Activated gamma-delta T cell (primary cell): ENCODE measurements at regions not wholly inside any gene's neighbourhood (a gene's known extent, or its start where the extent isn't known, plus 50 kb on each side); places are given as distances from the start of the nearest gene placed in this dataset.
A peak's percentile ranks its signal among the peaks of the same experiment; 100 is the strongest.
"Not testable (repeated sequence)": the region's sequence is repeated elsewhere in the genome, so short reads cannot be mapped to it uniquely, and the experiment has no call there.

Experiments used
- DNase-seq: peaks from one replicate; lab custom pipeline; 2025; lab: John Stamatoyannopoulos, UW

DNA sequence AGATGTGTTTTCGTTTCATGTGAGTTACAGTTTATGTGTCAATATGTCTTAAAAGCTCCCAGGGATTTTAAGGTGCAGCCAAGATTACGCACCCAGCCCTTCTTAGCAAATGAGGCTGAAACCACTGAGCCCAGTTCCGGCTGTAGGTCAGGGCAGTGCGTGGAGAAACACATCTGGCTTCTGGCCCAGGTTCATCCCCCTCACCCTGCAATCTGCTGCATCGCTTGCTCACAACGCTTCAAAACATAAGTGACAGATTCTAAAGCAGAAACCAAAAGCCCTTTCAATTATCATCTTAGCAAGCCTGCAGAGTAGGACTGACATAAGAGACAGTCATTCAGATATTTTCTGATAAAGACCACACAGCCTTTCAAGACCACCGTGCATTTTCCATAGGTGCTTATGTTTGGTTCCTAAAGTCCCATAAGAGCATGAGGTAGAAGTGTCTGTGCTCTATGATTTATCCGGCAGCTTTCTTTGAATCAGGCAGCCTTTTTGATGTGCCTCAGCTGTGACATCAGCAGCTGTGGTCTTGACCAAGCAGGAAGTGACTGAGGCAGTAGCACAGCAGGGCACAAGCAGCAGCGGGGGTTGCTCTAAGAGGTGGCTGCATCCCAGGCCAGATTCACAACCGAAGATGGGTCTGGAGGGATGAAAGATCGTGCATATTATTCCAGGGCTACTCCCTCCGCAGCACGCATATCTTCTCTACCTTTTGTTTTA lies 72.1 kb upstream of the LYZL2 start:
- no peak for DNase-seq

DNA sequence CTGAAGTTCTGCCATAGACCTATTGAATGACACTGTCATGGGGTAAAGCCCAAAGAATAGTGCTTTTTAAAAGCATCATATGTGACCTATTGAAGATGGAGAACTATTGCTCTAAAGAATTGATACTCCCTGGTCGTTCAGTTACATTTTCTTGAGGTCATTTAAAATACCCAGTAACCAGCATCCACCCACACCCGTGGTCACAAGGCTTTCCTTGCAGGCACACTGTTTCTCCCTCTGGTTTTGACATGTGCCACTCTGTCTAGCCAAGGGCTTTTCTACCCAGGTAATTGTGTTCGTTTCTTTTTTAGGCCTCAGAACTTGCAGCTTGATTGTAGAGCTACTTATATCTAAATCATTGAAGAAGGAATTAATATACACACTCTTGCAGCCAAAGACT lies 68.3 kb upstream of the LYZL2 start:
- DNase-seq: no peak

DNA sequence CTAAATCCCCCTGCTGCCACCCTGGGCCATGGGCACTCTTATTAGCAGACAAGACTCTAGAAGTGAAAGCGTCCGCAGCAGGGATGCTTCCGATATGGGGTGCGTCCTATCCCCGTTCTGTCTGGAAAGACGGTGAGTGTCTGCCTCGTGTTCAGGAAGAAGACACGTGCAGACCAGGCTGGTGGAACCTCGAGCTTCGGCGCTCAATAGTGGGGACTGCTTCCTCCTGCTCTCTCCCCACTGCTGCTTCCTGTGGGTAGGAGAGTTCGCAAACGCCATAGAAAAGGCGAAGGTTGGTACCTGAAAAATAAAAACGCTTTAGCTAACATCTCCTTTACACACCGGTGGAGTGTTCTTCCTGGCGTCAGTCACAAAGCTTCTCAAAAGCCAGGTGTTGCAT lies 67.7 kb upstream of the LYZL2 start:
- not testable (repeated sequence) for DNase-seq

DNA sequence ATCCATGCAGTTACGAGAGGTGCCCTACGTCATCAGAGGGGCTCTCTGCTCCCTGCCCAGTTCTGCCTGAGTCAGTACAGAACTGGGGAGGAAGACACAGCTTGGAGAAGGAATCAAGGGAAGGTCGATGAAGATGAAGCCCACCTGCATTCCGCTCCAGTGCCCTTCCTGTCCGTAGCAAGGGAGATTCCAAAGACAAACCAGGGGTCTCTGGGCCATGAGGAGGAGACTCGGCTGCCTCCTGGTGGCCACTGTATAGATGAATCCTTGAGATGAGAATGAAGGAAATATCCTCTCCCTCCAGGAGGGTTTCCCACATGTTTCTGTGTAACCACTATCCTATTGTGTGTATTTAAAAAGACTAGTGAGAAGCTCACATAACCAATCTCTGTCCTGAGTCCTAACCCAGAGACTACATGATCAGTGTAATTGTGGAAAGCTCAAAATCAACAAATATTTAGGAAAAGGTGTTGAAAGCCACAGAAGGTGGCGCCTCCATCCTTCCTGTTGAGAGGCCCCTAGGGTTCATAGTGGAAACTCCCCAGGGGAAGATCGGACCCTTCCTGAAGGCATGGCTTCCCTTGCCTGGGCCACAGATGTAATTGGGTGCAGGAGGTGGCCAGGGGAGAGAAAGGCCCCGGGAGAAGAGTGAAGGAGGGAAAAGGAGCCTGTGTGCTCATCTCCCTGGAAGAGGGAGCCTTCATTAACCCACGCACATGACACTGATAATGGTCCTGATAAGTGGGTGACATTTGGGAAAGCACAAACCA lies 67.0 kb upstream of the LYZL2 start:
- DNase-seq: not testable (repeated sequence)

DNA sequence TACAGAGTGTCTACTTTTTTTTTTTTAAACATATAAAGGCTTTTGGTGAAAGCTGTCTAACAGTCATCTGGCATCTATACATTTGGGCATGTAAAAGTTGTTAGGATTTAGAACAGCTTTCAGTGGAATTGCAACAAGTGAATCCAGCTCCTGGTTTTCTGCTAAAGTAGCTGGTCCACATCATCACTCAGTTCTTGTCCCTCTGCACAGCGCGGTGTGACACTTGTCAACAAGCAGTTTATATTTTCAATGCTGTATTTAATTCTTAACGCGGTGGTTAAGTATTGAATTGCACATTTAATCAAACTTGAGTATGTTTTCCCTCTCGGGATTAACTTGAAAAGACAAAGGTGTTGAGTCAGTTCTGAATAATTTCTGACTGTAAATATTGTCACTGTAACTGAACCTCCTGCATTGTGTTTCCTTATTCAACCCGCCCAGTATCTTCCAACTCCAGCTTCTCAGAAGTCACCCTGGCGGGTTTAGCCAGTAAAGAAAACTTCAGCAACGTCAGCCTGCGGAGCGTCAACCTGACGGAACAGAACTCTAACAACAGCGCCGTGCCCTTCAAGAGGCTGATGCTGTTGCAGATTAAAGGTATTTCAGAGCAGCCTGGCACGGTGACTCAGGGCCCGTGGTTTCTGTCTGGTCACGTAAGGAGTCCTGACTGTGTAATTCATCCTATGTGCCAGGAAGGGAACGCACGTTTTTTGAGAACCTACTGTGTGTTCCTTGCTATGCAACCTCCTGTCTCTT lies 66.1 kb upstream of the LYZL2 start:
- not testable (repeated sequence) for DNase-seq

DNA sequence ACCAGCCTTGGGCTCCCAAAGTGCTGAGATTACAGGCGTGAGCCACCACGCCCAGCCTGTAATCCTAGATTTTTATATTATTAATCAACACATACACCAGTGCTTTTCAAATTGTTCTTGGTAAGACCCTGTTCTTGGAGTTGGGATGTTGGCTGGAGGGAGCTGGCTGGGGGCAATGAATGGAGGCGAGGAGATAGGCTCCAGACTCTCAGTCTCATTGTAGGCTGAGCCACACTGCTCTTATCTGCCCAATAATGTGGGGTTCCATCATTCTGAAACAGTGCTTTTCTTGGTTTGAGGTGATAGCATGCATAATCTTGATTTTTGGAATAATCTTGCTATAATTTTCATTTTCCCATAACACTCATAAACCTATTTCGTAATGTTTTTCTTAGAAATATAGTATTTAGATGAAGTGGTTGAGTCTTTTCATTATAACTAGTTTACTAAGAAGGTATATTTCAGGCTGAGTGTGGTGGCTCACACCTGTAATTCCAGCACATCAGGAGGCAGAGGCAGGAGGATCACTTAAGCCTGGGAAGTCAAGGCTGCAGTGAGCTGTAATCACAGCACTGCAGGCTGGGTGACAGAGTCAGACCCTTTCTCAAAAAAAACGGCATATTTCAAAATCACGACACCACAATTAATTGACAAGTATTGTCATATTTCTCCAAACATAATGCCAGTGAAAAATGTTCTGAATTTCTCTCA lies 65.1 kb upstream of the LYZL2 start:
- DNase-seq: no peak

DNA sequence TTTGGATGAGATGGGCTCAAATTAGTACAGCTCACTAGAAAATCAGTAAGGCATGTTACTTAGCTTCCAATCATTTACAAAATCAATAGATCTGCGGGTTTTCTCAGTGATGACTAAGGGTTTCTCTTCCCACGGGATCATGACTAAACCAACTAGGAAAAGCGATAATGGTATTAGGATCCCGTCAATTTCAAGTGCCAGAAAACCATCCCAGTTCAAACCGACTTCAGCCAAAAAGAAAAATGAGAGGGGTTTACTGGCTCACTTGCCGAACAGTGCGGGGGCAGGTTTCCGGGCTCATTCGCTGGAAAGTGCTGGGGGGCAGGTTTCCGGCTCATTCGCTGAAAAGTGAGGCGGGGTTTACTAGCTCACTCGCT lies 62.1 kb upstream of the LYZL2 start:
- no peak for DNase-seq

DNA sequence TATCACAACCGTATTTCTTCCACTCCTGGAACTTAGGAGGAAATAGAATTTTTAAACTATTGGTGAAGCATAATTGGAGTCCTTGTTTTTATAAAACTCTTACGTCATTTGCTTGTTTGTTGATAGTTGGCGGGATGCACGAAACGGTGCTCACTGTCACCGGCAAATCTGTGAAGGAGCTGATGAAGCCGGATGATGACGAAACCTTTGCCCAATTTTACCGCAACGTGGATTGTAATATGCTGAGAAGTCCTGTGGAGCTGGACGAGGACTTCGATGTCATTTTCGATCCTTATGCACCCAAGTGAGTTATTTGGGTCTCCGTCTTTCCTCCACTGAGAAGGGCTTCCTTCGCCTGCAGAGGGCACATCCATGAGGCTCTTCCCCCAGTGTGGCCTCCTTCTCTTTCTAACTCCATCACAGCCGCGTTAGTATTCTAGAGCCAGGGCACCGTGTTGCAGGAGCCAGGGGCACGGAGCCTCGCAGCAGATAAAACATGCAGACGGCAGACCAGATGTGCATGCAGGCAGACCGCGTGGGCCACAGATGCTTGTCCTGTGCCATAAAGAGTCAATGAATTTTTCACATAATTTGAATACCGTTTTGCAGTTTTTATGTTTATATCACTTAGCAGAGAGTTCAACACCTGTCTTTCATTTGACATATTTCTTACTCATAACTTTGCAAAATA lies 61.5 kb upstream of the LYZL2 start:
- DNase-seq: not testable (repeated sequence)

DNA sequence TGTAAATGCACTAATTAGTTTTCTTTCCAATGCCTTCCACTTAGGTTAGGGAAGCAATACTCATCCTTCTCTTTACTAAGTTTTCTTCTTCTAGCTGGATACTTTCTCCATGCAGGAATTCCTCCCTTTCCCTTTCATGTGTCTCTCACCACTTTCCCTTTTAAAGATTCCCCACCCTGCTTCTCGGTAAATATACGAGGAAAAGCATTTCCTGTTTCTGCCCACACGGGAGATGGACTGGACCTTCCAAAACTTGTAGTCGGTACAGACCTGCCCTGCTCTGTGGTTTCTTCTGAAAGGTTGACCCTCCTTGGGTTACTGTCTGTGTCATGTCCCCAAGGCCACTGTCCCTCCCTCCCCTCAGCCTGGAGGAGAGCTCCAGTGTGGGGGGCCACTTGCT lies 58.9 kb upstream of the LYZL2 start:
- DNase-seq: no peak

DNA sequence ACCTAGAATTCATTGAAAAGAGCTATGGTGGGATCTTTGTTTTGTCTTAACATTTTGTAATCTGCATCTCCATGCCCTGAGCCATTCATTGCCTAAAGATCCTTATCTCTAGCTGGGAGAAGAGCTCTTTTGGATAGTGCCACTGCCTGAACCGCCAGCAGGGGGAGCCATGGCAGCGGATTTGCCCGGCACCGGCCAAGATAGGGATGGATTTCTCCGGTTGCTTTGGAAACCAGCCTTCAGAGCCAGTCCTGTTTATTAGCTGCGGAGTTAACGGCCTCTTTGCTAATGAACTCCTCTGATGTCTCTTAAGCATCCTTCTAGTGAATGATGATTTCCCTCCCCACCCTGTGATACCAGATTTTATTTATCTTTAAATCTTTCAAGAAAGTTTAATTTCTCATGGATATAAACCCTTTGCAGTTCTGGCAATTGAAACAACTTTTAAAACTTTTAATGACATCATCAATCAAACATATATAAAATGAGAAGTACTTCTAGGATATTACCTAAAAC lies 58.2 kb upstream of the LYZL2 start:
- DNase-seq: peak; percentile 26

DNA sequence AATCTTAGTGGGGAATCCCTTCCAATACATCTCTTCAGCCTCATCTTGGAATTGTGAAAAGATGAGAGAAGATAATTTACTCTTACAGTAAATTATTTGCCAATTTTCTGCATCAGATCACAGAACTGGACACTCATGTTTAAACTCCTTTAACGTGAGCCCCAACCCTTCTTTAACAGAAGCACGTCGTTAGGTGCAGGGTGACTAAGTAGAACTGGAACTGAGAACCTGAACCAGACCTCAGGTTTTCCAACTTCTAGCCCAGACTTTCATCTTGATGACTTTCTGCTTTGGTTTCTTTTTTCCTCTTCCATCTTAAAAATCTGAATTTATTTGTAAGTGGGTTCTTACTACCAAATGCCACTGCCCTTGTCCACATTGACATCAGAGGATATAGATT lies 57.2 kb upstream of the LYZL2 start:
- no peak for DNase-seq

DNA sequence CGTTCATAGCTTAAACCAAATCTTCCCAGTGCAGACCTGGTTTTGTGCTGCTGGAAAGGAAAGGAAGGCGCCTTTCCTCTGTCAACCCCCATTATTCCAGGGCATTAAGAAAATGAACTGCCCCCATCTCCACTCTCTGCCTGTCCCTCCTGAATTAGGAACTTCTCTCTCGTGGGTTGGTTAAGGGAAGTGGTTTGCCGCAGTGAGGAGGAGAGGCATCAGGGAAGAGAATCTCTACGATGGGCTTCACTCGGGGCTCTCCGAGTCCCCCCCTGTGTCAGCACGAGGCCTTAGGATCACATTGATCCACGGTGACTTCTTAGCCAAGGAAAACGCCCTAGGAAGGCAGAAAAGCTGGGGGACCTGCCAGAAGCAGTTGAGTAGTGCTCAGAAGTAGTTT lies 53.9 kb upstream of the LYZL2 start:
- no peak for DNase-seq

DNA sequence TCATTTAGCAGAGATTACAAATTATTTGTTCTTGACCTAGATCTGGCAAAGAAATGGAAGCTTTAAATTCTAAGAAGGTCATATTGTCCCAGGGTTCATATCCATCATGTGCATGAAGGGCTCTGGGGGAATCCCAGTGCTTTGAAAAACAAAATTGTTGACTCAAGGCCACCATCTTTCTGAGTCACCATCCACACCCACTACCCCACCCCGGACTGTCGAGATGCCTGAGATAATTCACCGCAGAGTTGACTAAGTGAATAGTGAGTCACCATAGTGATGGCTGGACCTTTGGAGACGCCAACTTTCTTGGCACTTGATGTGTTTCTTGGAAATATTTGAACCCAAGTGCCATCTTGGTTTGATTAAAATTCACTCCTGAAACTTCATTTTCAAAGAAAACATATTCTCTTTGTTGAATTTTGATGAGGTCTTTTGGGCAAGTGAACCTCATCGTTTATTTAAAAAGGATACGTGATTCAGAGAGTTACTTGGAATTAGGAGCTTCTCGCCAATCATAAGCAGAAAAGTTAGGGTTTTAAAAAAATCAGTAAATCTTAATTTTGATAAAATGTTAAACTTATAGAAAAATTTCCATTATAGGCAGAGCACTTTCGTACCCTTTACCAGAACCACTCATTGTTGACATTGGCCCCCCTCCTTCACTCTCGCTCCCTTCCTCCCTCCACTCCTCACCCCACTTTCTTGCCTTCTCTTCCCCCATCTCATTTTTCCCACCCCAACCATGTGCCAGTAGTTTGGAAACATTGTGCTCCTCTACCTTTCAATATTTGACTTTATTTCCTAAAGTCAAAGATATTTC lies 53.0 kb upstream of the LYZL2 start:
- not testable (repeated sequence) for DNase-seq

DNA sequence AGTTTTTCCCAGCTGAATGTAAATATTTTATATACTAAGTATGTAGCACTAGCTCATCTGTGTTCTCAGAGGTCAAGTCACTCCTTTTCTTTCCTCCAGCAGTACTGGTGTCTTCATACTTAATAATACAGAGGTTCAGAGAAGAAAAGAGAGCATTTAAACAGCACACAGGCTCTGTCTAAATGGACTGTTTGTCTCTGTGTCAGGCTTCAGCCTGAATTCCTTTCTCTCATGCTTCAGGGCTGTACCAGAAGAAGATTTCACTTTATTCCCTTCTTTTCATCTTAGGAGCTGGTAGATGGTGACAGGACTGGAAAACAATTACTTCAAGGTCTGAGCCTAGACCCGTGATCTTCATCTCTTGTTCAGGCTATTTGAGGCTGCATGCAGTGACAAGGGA lies 51.4 kb upstream of the LYZL2 start:
- no peak for DNase-seq
